ENCODE measurements at regions not wholly inside any gene's neighbourhood (a gene's known extent, or its start where the extent isn't known, plus 50 kb on each side); places are given as distances from the start of the nearest gene placed in this dataset.
A peak's percentile ranks its signal among the peaks of the same experiment; 100 is the strongest.

GRCh38 chr9:81123526-81123925, 565.8 kb downstream of the TLE1 start:
- Mint-ChIP-seq H3K4me3 (no peak overlapping the region), H3K9me3 (no peaks in the 10 kb centered on the region), H3K27me3 (ENCODE audit: low read depth) (no peaks in the 10 kb centered on the region), H3K4me1 (peaks cover 10% of the 10 kb centered on the region), H3K36me3 (ENCODE audit: low read depth) (no peaks in the 10 kb centered on the region), H3K27ac (no peak overlapping the region)
- no peak for TF ChIP-seq CTCF (IDR thresholded peaks at IDR 0.05; ENCODE audit: unreplicated experiment in 3 of 3)

GRCh38 chr9:81122749-81123148, 566.6 kb downstream of the TLE1 start:
- Mint-ChIP-seq H3K27me3 (ENCODE audit: low read depth) (no peaks in the 10 kb centered on the region), H3K4me3 (no peak overlapping the region), H3K9me3 (no peaks in the 10 kb centered on the region), H3K36me3 (ENCODE audit: low read depth) (no peaks in the 10 kb centered on the region), H3K27ac (no peak overlapping the region), H3K4me1 (peaks cover 5% of the 10 kb centered on the region)
- no peak for TF ChIP-seq CTCF (IDR thresholded peaks at IDR 0.05; ENCODE audit: unreplicated experiment in 3 of 3)

GRCh38 chr9:81119591-81119990, 569.8 kb downstream of the TLE1 start:
- Mint-ChIP-seq H3K36me3 (ENCODE audit: low read depth) (no peaks in the 10 kb centered on the region), H3K4me3 (no peak overlapping the region), H3K27me3 (ENCODE audit: low read depth) (no peaks in the 10 kb centered on the region), H3K4me1 (peaks cover 23% of the 10 kb centered on the region), H3K9me3 (no peaks in the 10 kb centered on the region), H3K27ac (peak overlapping the region in 1 of 3 experiments; percentile 16)
- TF ChIP-seq CTCF (IDR thresholded peaks at IDR 0.05; ENCODE audit: unreplicated experiment in 3 of 3), result no peak

GRCh38 chr9:81118416-81118815, 570.9 kb downstream of the TLE1 start:
- H3K36me3 Mint-ChIP-seq (ENCODE audit: low read depth), result no peaks in the 10 kb centered on the region
- H3K4me3 Mint-ChIP-seq, result no peak overlapping the region
- no peak overlapping the region for H3K27ac Mint-ChIP-seq
- H3K9me3 Mint-ChIP-seq, result no peaks in the 10 kb centered on the region
- no peak for TF ChIP-seq CTCF (IDR thresholded peaks at IDR 0.05; ENCODE audit: unreplicated experiment in 3 of 3)
- peaks cover 29% of the 10 kb centered on the region for H3K4me1 Mint-ChIP-seq
- no peaks in the 10 kb centered on the region for H3K27me3 Mint-ChIP-seq (ENCODE audit: low read depth)

GRCh38 chr9:81116340-81117137, 572.8 kb downstream of the TLE1 start:
- Mint-ChIP-seq H3K9me3 (no peaks in the 10 kb centered on the region), H3K27me3 (ENCODE audit: low read depth) (no peaks in the 10 kb centered on the region), H3K27ac (peak overlapping the region; percentile 72 to 88 (median 86)), H3K4me1 (peaks cover 45% of the 10 kb centered on the region), H3K4me3 (peak overlapping the region in 1 of 3 experiments; percentile 10), H3K36me3 (ENCODE audit: low read depth) (no peaks in the 10 kb centered on the region)
- peak in 1 of 3 experiments; percentile 35 for TF ChIP-seq CTCF (IDR thresholded peaks at IDR 0.05; ENCODE audit: unreplicated experiment in 3 of 3)
